Left ventricle myocardium superior (tissue), 1 donor: ENCODE measurements at regions not wholly inside any gene's neighbourhood (a gene's known extent, or its start where the extent isn't known, plus 50 kb on each side); places are given as distances from the start of the nearest gene placed in this dataset.
"Not testable (repeated sequence)": the region's sequence is repeated elsewhere in the genome, so short reads cannot be mapped to it uniquely, and the experiment has no call there.

Experiments
- ATAC-seq: fragments of 200-7000 bp; cut with Tn5 transposase; one replicate; pipeline ENCODE4 v1.9.1; 2020; ENCODE audit warnings: mild to moderate bottlenecking, moderate library complexity
- DNase-seq: peaks from one replicate; pipeline ENCODE4 v3.0.0-alpha.2; 2020
- intact Hi-C: fragments of 100-400 bp; cut with micrococcal nuclease; formaldehyde crosslinking; loops from one replicate; pipeline ENCODE4 v1.11.0; 2022
- donor health status: DM: no; HTN: yes; CAD: no; lungs with severe emphysema.

GRCh38 chr3:82581350-82581749 lies 819.9 kb upstream of the GBE1 start:
- no peak for ATAC-seq
- intact Hi-C loops = no loop called here
- no peak for DNase-seq

DNA sequence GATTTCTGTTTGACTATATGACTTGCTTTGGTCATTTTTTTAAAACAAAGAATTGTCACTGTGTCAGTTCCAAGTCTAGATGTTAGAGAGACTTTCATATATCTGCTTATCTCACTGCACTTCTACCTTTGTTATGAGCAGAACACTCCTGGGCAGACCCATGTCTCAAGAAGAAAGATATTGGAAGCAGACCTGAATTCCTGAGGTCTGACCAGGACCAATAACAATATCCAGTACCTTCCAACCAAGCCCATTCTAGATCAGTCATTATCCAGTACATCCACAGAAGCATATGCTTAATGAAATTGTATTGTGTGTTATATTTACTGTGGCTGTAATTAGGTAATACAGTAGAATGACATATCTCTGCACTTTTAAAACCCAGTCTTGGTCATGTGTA lies 811.3 kb upstream of the GBE1 start:
- ATAC-seq (no peak), DNase-seq (no peak)
- intact Hi-C loops = no loop called here

GRCh38 chr3:82568776-82569338 lies 807.4 kb upstream of the GBE1 start:
- no peak for DNase-seq
- intact Hi-C loops = no loop called here
- ATAC-seq = no peak

DNA sequence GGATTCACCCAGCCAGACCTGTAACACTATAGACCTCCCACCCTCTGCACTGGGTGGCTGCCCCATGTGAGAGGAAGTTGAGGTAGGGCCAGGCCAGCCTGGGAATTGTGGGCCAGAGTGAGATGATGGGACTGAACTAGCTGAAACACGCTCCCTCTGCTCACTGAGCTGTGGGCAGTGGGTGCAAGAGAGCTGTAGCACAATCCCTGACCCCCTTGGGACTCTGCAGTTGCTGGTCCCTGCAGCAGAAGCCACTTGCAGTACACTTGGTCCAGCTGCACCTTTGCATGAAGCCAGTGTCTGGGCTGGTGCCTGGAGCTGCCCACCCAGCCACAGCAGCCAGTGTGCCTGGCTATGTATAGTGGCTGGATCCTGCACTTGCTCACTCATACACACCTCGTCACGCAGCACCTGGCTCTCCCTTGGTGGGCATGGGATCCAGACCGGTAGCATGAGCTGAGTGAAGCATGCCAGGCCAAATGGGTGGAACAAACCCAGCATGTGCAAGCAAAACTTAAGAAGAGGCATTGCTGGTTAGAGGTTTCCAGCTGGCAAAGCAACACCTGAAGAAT lies 805.7 kb upstream of the GBE1 start:
- DNase-seq (no peak), ATAC-seq (no peak)
- intact Hi-C loops = no loop called here

DNA sequence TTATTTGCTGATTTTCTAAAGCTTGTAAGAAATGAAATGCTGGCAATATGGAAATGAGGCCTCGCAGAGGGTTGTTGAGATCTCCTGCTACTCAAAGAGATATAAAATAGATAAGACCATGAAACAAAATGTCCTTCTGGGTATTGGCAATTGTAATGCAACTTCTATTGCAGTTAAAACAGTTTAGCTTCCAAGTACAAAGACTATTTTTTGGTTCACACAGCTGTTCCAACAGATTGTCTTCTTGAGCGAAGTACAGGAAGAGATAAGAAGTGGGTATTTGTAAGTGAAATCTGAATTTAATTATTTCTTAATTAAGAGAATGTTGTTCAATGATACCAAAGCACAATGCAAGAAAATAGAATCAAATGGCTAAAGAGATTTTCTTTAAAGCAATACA lies 801.5 kb upstream of the GBE1 start:
- ATAC-seq (no peak), DNase-seq (no peak)
- intact Hi-C loops = no loop called here

GRCh38 chr3:82561784-82562183 lies 800.3 kb upstream of the GBE1 start:
- intact Hi-C loops = no loop called here
- no peak for ATAC-seq
- DNase-seq = no peak

- DNase-seq = no peak
- no peak for ATAC-seq
- intact Hi-C loops = no loop called here
Observed at GRCh38 chr3:82558081-82558480, 796.6 kb upstream of the GBE1 start.

- intact Hi-C loops = no loop called here
- ATAC-seq (no peak), DNase-seq (no peak)
Observed at GRCh38 chr3:82556113-82556512, 794.7 kb upstream of the GBE1 start.

DNA sequence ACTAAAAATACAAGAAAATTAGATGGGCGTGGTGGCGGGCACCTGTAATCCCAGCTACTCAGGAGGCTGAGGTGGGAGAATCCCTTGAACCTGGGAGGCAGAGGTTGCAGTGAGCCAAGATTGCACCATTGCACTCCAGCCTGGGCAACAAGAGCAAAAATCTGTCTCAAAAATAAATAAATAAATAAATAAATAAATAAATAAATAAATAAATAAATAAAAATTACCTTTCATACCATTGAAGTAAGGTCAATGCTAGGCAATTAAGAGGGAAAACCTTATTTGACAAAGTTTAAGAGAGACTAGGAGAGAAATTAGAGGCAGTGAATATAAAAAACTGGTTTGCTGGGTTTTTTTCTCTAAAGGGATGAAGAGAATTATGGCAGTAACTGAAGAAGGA lies 781.1 kb upstream of the GBE1 start:
- DNase-seq, intact Hi-C loops, ATAC-seq: not testable (repeated sequence)

DNA sequence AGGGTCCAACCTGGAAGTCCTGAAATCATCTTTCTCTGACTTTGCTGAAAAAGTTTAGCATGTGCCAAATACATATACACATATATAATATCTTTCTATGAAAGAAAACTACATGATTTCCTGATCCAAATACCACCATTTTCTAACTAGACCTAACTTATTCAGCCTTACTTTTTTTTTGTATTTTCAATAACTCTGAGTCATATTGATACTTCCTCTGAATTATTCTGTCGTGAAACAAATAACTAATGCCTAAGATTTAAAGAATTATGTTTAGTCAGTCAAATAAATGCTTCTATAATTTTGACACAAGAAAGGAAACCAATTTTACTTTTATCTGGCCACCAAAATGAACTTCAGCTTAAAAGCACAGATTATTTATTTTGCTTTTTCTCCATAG lies 760.2 kb upstream of the GBE1 start:
- DNase-seq (no peak), ATAC-seq (no peak)
- intact Hi-C loops = no loop called here

DNA sequence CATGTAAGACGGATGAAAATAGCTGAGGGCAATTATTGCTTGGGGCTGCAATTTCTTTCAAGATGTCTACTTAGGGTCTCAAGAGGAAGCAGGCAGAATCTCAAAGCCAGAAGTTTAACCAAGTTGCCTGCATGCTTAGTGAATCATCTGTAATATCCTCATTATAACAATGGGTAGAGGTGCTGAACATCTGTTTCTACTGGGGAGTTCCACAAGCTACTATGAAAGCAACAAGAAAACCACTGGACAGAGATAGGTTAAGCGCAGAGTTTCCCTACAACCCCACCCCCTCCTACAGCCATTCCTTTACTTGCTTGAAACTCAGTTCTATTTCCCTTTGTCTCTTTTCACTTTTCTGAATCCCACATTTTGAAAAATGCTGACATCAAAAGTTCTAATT lies 759.4 kb upstream of the GBE1 start:
- ATAC-seq = no peak
- intact Hi-C loops = no loop called here
- DNase-seq = no peak

DNA sequence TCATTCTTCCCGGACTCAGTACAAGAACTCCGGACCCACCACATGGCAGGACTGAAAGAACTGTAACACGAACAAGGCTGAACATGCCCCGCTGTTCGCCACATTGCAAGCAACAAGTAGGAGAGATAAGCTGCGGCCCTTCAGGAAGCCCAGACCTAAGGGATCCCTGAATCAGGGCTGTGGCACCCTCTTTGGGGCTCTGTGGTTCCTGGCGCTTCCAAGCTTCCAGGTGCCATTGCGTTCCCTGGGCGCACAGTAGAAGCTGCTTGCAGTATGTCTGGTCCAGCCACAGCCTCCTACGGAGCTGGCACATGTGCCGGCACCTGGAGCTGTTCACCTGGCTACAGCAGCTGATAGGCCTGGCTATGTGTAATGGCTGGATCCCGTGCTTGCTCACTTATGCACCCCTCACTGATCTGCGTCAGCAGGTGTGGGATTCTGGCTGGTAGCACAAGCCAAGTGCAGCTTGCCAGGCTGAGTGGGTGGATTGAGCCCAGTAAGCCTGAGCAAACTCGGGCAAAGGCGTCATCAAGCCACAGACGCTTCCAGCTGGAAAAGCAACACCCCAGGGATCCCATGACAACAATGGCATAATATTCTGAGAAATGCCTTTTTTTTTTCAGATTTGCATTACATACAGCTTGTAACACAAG lies 748.6 kb upstream of the GBE1 start:
- ATAC-seq (no peak), DNase-seq (no peak)
- intact Hi-C loops = no loop called here

DNA sequence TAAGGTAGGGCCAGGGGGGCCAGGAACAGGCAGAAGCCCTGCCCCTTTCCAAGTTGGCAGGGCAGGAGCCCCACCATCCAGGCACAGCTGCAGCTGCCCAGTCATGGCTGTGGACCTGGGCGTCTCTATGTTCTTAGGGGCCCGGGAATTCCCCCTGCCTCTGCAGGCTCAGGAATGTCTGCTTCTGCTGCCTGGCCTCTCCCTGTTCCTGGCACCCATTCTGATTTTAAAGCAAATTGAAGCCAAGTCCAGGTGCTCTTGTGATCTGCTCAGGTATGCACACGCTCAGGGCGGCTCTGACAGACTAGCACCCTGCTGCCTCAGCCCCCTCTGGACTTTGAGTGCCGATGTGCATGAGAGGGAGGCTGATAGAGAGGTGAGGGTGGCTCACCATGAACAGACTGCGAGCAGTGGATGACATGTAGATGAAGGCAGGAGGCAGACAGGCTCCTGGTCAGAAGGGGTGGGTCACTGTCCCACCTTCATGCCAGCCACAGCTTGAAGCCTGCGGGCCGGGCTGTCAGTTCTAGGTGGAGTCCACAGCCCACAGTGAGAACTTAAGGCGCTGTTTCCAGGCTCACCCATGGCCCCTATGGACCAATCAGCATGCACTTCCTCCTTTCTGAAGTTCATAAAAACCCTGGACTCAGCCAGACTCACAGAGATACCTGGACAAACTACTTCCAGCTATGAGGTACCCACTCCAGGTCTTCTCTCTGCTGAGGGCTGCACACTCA lies 747.8 kb upstream of the GBE1 start:
- intact Hi-C loops = no loop called here
- no peak for ATAC-seq
- DNase-seq = no peak

DNA sequence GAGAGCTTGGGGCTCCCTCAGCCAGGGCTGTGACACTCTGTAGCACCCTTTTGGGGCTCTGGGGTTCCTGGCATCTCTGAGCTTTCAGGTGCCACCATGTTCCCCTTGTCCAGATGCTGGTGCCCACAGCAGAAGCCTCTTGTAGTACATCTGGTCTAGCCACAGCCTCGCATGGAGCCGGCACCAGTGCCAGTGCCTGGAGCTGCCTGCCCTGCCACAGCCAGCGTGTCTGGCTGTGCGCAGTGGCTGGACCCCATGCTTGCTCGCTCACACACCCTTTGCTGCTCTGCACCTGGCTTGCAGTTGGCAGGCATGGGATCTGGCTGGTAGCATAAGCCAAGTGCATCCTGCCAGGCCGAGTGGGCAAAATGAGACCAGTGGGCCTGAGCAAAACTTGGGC lies 744.8 kb upstream of the GBE1 start:
- intact Hi-C loops = no loop called here
- no peak for DNase-seq
- ATAC-seq = no peak

- intact Hi-C loops = no loop called here
- DNase-seq = no peak
- ATAC-seq = no peak
Observed at GRCh38 chr3:82505079-82505756, 743.8 kb upstream of the GBE1 start.

- ATAC-seq (no peak), DNase-seq (no peak)
- intact Hi-C loops = no loop called here
Observed at GRCh38 chr3:82498186-82498585, 736.7 kb upstream of the GBE1 start.

DNA sequence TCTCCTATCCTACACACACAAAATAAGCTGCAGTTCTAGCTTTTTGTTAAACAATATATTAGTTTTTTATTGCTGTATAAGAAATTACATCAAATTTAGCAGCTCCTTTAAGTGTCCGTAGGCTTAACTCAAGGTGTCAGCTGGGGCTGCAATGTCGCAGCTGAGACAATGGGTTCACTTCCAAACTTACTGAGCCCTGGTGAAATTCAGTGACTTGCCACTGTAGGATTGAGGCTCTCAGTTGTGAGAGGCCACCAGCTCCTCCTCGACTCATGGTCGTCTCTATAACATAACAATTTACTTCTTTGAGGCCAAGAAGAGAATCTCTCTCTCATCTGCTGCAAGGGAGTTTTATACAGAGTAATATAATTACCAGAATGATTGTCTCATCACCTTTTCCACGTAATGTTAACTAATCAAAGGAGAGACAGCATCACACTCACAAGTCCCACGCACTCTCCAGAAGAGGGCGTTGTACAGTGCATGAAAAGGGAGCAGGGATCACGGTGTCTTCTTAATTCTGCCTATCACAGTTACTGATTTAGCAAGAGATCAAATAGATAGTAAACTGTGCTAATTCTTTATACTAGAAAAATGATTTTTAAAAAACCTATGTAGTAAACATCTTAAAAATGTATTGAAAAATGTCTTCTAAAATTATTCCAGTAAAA lies 735.6 kb upstream of the GBE1 start:
- no peak for DNase-seq
- no peak for ATAC-seq
- intact Hi-C loops = no loop called here

DNA sequence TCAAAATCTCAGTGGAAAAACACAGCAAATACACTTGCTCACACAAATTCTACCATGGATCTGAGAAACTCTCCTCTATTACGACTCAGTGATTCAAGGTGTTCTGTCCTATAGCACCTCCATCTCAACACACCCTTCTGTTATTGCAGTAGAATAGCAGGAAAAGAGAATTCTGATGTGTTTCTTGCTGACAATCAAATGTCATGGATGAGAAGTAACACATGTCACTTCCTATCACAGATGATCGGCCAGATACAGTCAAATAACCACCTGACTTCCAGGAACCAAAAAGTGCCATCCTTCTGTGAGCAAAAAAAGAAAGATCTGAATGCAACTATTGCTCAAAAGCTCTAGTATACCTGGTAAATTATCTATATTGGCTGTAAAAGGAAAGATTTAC lies 734.2 kb upstream of the GBE1 start:
- intact Hi-C loops = no loop called here
- ATAC-seq (no peak), DNase-seq (no peak)

DNA sequence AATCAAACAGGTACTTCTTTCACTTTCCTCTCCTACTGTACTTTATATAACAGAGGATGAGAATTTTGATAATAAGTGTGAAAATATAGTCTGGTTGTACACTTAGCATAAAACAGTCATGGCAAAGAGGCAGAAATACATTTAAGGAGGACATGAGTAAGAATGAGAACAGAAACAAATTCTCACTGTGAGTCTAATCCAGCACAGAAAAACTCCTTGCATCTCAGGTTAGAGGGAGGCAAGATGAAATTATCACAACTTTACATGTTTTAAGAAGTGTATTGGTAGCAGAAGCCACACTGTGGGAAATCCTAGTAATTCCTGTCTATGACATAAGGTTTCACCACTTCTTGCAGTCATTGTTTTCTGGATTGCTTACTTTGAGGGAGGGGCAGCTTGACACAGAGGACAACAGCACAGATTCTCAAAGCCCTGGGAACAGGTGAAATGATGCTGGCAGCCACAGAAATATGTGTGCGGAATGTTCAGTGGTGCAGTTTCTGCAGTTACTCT lies 733.6 kb upstream of the GBE1 start:
- intact Hi-C loops = no loop called here
- DNase-seq (no peak), ATAC-seq (no peak)
